K562 (cell line): ENCODE measurements at regions not wholly inside any gene's neighbourhood (a gene's known extent, or its start where the extent isn't known, plus 50 kb on each side); places are given as distances from the start of the nearest gene placed in this dataset.

Source experiments
- ATAC-seq: fragments of 200-7000 bp; cut with Tn5 transposase; 3 replicates; pipeline ENCODE4 v1.9.1; 2020; ENCODE audit warnings: moderate library complexity
- BruUV-seq: library from RNA; stranded (reverse); fragments of 400-500 nt; replicated peaks from 2 replicates; lab custom pipeline; 2021; lab: Mats Ljungman, UMichigan
- CTCF ChIA-PET: fragments of 300-600 bp; formaldehyde crosslinking; extraction: SDS; loops from one replicate; lab custom pipeline; 2021; ENCODE audit warnings: low intra/inter-chr PET ratio; lab: Yijun Ruan, JAX
- POLR2A ChIA-PET: fragments of 300-600, 350-650 bp; sonication (Branson Sonifier 250); formaldehyde crosslinking; extraction: SDS; loops from one replicate; lab custom pipeline; 2021; ENCODE audit warnings: antibody characterized with exemption, inconsistent platforms; lab: Yijun Ruan, JAX
- DNase-seq, 4 experiments: peaks; one replicate each; pipeline versions ENCODE4 v3.0.0 to v3.0.0-alpha.2; 2011 to 2018; ENCODE audit warnings: low spot score in 3 of 4, mixed read lengths in 3 of 4; ENCODE audit errors: extremely low read depth in 1 of 4
- FAIRE-seq: peaks from 2 replicates; lab custom pipeline; 2011; peaks lifted over from hg19 to GRCh38; lab: Jason Lieb, UNC
- H2AFZ ChIP-seq: 2 replicates; pipeline ENCODE4 v1.6.0; 2011; ENCODE audit warnings: low read depth, low read length, control low read depth, inconsistent platforms
- H3K27ac ChIP-seq: fragments of 200-600 bp; 3 replicates; pipeline ENCODE4 v1.8.0; 2011; ENCODE audit warnings: low read depth, mild to moderate bottlenecking, control low read depth, inconsistent platforms, low read length, moderate library complexity, mixed read lengths; ENCODE audit errors: extremely low read depth
- H3K27me3 ChIP-seq, 2 experiments: fragments of 300-600 bp in 1 of 2; 2 replicates in 1 of 2; 3 replicates in 1 of 2; pipeline versions ENCODE4 v1.6.0 to v1.8.0; 2011; ENCODE audit warnings: inconsistent platforms in 2 of 2, low read length in 2 of 2, mild to moderate bottlenecking in 1 of 2, mixed read lengths in 1 of 2, moderate library complexity in 1 of 2; ENCODE audit not compliant: control insufficient read depth in 2 of 2, insufficient read depth in 2 of 2
- H3K36me3 ChIP-seq: fragments of 300-600 bp; 3 replicates; pipeline ENCODE4 v1.8.0; 2011; ENCODE audit warnings: mild to moderate bottlenecking, low read length, inconsistent platforms; ENCODE audit not compliant: control insufficient read depth, insufficient read depth
- H3K4me1 ChIP-seq, 2 experiments: fragments of 200-600 bp in 1 of 2; replicated peaks in 1 of 2; 2 replicates in 1 of 2; 3 replicates in 1 of 2; pipeline versions ENCODE4 v1.5.1 to v1.8.0; 2011; ENCODE audit warnings: inconsistent platforms in 2 of 2, low read length in 2 of 2, mild to moderate bottlenecking in 1 of 2, mixed read lengths in 1 of 2, moderate library complexity in 1 of 2; ENCODE audit not compliant: control insufficient read depth in 2 of 2, insufficient read depth in 2 of 2
- H3K4me2 ChIP-seq: 2 replicates; pipeline ENCODE4 v1.6.1; 2011; ENCODE audit warnings: low read length, control low read depth, inconsistent platforms, mixed read lengths; ENCODE audit not compliant: insufficient read depth
- H3K4me3 ChIP-seq: fragments of 200-600 bp; sonication (generic), shearing (Covaris generic); 2 replicates; pipeline ENCODE4 v1.5.1; 2016; ENCODE audit warnings: control low read depth, inconsistent platforms
- H3K79me2 ChIP-seq: fragments of 200-600 bp; 3 replicates; pipeline ENCODE4 v1.8.0; 2011; ENCODE audit warnings: low read length, inconsistent platforms; ENCODE audit not compliant: control insufficient read depth, insufficient read depth
- H3K9ac ChIP-seq, 2 experiments: 2 replicates each; pipeline versions ENCODE4 v1.6.0 to v1.6.1; 2011; ENCODE audit warnings: low read depth in 2 of 2, low read length in 2 of 2, control low read depth in 1 of 2, inconsistent platforms in 1 of 2, mild to moderate bottlenecking in 1 of 2, mixed read lengths in 1 of 2; ENCODE audit not compliant: insufficient read depth in 1 of 2
- H3K9me1 ChIP-seq: one replicate; pipeline ENCODE4 v1.6.0; 2011; ENCODE audit warnings: inconsistent platforms, mild to moderate bottlenecking, low read length, moderate library complexity; ENCODE audit not compliant: control insufficient read depth, insufficient read depth
- H3K9me3 ChIP-seq: replicated peaks from 2 replicates; pipeline ENCODE4 v1.5.1; 2011; ENCODE audit warnings: low read depth, low read length, inconsistent platforms; ENCODE audit not compliant: control insufficient read depth, insufficient read depth
- H4K20me1 ChIP-seq: replicated peaks from 2 replicates; pipeline ENCODE4 v1.6.1; 2011; ENCODE audit warnings: low read length, inconsistent platforms, mixed read lengths; ENCODE audit not compliant: control insufficient read depth, insufficient read depth
- BACH1 ChIP-seq: fragments of 200-800 bp; sonication (Bioruptor generic); IDR thresholded peaks from 2 replicates; pipeline ENCODE4 v1.6.1; 2016; ENCODE audit warnings: missing genetic modification characterization, missing compliant biosample characterization
- CUX1 ChIP-seq: fragments of 200-800 bp; sonication (Bioruptor generic); IDR thresholded peaks from 2 replicates; pipeline ENCODE4 v1.6.1; 2016; ENCODE audit warnings: missing genetic modification characterization, missing compliant biosample characterization
- POU5F1 ChIP-seq: fragments of 150-350 bp; IDR thresholded peaks from 2 replicates; pipeline ENCODE4 v1.6.1; 2014; ENCODE audit warnings: borderline replicate concordance, low read length, low read depth, mild to moderate bottlenecking; ENCODE audit not compliant: partially characterized antibody
- WGBS: fragments of 100-300 bp; shearing (Covaris generic); methylation state at CpG from one replicate; pipeline ENCODE4 v1.1.6; 2016; ENCODE audit warnings: low coverage, mixed read lengths; ENCODE audit not compliant: insufficient coverage; ENCODE audit errors: missing lambda C conversion rate; 5-methylcytosine and 5-hydroxymethylcytosine counted together
- in situ Hi-C: fragments of 300-500 bp; cut with MboI; formaldehyde crosslinking; loops from 4 replicates; pipeline ENCODE4 v1.15.0; 2018; ENCODE audit warnings: inconsistent platforms, mixed read lengths
- intact Hi-C: fragments of 100-400 bp; cut with micrococcal nuclease; formaldehyde crosslinking; loops from 2 replicates; pipeline ENCODE4 v1.14.2; 2022

DNA sequence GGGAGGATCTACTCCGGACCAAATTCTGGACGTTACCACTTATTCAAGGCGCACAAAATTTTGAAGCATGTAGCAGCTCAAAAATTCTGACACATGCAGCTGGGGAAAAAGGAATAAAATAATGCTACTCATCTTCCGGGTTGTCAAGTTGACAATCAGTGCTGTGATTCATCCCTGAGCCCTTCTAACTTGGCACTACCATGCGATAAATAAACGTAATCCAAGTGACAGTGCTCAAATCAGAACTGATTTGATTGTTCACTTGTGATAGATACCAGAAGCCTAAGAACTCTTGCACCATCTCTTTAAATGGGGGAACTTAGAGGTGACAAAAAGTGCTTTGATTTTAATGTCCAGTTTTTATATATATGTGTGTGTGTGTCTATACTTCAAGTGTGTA lies 230.2 kb upstream of the TLE4 start:
- Histone ChIP-seq H3K36me3 (no peaks in the 10 kb centered on the region), H4K20me1 (no peaks in the 10 kb centered on the region), H3K4me2 (no peak overlapping the region), H3K9me3 (no peaks in the 10 kb centered on the region), H3K9ac (no peak overlapping the region), H3K4me3 (no peak overlapping the region), H3K27ac (no peak overlapping the region), H2AFZ (no peak overlapping the region), H3K4me1 (no peaks in the 10 kb centered on the region), H3K79me2 (no peaks in the 10 kb centered on the region), H3K9me1 (no peaks in the 10 kb centered on the region), H3K27me3 (no peaks in the 10 kb centered on the region)
- no peak for TF ChIP-seq BACH1 (tag)
- no peak for TF ChIP-seq CUX1 (CRISPR knock-in tag)
- no peak for TF ChIP-seq POU5F1
- ChIA-PET POLR2A (no interaction called here), CTCF (no interaction called here)
- FAIRE-seq (no peak), ATAC-seq (no peak), DNase-seq (no peak)
- intact Hi-C loops (no loop called here), in situ Hi-C loops (no loop called here)
- WGBS = 0% methylated on average over 4 of the region's 6 CpGs
- BruUV-seq = no TSS peak
